GM12878 (cell line): ENCODE measurements at regions not wholly inside any gene's neighbourhood (a gene's known extent, or its start where the extent isn't known, plus 50 kb on each side); places are given as distances from the start of the nearest gene placed in this dataset.

Source experiments
- ATAC-seq: fragments of 200-7000 bp; cut with Tn5 transposase; 3 replicates; pipeline ENCODE4 v1.9.1; 2020; ENCODE audit warnings: mild to moderate bottlenecking, moderate library complexity
- BruUV-seq: library from RNA; stranded (reverse); fragments of 400-500 nt; replicated peaks from 2 replicates; lab custom pipeline; 2021; lab: Mats Ljungman, UMichigan
- CTCF ChIA-PET: fragments of 300-600 bp; sonication (Branson Sonifier 250); formaldehyde crosslinking; extraction: SDS; loops from one replicate; lab custom pipeline; 2021; ENCODE audit warnings: inconsistent platforms; lab: Yijun Ruan, JAX
- POLR2A ChIA-PET: fragments of 350-600 bp; formaldehyde crosslinking; extraction: SDS; loops from one replicate; lab custom pipeline; 2021; ENCODE audit warnings: inconsistent platforms; lab: Charles Lee
- RAD21 ChIA-PET: fragments of 300-600 bp; sonication (Branson Sonifier 250); formaldehyde crosslinking; loops from one replicate; lab custom pipeline; 2023; ENCODE audit warnings: antibody characterized with exemption; ENCODE audit not compliant: unreplicated experiment; lab: Charles Lee
- SMC1A ChIA-PET: fragments of 300-600 bp; sonication (Branson Sonifier 250); formaldehyde crosslinking; loops from one replicate; lab custom pipeline; 2023; ENCODE audit not compliant: unreplicated experiment, uncharacterized antibody; lab: Charles Lee
- DNase-seq: peaks from one replicate; pipeline ENCODE4 v3.0.0-alpha.2; 2011; ENCODE audit warnings: low read depth, low spot score
- FAIRE-seq: peaks from 3 replicates; lab custom pipeline; 2011; peaks lifted over from hg19 to GRCh38; lab: Jason Lieb, UNC
- H2AFZ ChIP-seq: 2 replicates; pipeline ENCODE4 v1.6.0; 2011; ENCODE audit warnings: low read depth, low read length, control low read depth; ENCODE audit not compliant: control insufficient read depth
- H3K27ac ChIP-seq: 2 replicates; pipeline ENCODE4 v1.5.1; 2011; ENCODE audit warnings: control low read depth; ENCODE audit not compliant: control insufficient read depth, insufficient read depth
- H3K27me3 ChIP-seq, 2 experiments: replicated peaks in 1 of 2; 2 replicates each; pipeline versions ENCODE4 v1.6.0 to v1.6.1; 2011; ENCODE audit warnings: low read length in 1 of 2; ENCODE audit not compliant: control insufficient read depth in 2 of 2, insufficient read depth in 2 of 2
- H3K36me3 ChIP-seq, 2 experiments: 2 replicates each; pipeline ENCODE4 v1.5.1; 2011; ENCODE audit warnings: low read length in 1 of 2; ENCODE audit not compliant: control insufficient read depth in 2 of 2, insufficient read depth in 2 of 2
- H3K4me1 ChIP-seq: 2 replicates; pipeline ENCODE4 v1.6.1; 2011; ENCODE audit warnings: mild to moderate bottlenecking, low read length, moderate library complexity, mixed read lengths; ENCODE audit not compliant: control insufficient read depth, insufficient read depth
- H3K4me2 ChIP-seq: 2 replicates; pipeline ENCODE4 v1.6.0; 2011; ENCODE audit warnings: control low read depth; ENCODE audit not compliant: control insufficient read depth, insufficient read depth
- H3K4me3 ChIP-seq: fragments of 200-600 bp; sonication (generic); 2 replicates; pipeline ENCODE4 v1.5.1; 2016
- H3K79me2 ChIP-seq: 2 replicates; pipeline ENCODE4 v1.6.0; 2011; ENCODE audit warnings: low read length; ENCODE audit not compliant: control insufficient read depth, insufficient read depth
- H3K9ac ChIP-seq: 2 replicates; pipeline ENCODE4 v1.8.0; 2011; ENCODE audit warnings: low read length, control low read depth, mixed read lengths; ENCODE audit not compliant: control insufficient read depth, insufficient read depth
- H3K9me3 ChIP-seq: replicated peaks from 3 replicates; pipeline ENCODE4 v1.5.1; 2011; ENCODE audit warnings: mild to moderate bottlenecking, low read length; ENCODE audit not compliant: control insufficient read depth, insufficient read depth
- H4K20me1 ChIP-seq: 2 replicates; pipeline ENCODE4 v1.6.0; 2011; ENCODE audit not compliant: control insufficient read depth, insufficient read depth
- CBFB ChIP-seq: IDR thresholded peaks from 2 replicates; pipeline ENCODE4 v1.6.1; 2016; ENCODE audit warnings: antibody characterized with exemption, low read depth
- CEBPB ChIP-seq, 2 experiments: fragments of 150-350 bp in 1 of 2; IDR thresholded peaks; 2 replicates each; pipeline ENCODE4 v1.6.1; 2012 to 2014; ENCODE audit warnings: low read depth in 2 of 2, low read length in 2 of 2, borderline replicate concordance in 1 of 2, inconsistent platforms in 1 of 2
- CTCF ChIP-seq, 3 experiments: IDR thresholded peaks in 2 of 3; conservative IDR thresholded peaks in 1 of 3; 2 replicates each; pipeline ENCODE4 v1.5.1; 2011; ENCODE audit warnings: low read depth in 3 of 3, low read length in 3 of 3, mild to moderate bottlenecking in 3 of 3, control low read depth in 2 of 3, moderate library complexity in 2 of 3, inconsistent platforms in 1 of 3, mixed read lengths in 1 of 3; ENCODE audit not compliant: control insufficient read depth in 2 of 3, insufficient read depth in 1 of 3; ENCODE audit errors: extremely low read depth in 1 of 3
- HDAC6 ChIP-seq: fragments of 200-600 bp; sonication (generic); IDR thresholded peaks from one replicate; pipeline ENCODE4 v1.8.0; 2017; ENCODE audit warnings: antibody characterized with exemption; ENCODE audit not compliant: unreplicated experiment
- HDGF ChIP-seq: fragments of 450-650 bp; IDR thresholded peaks from 2 replicates; pipeline ENCODE4 v1.6.1; 2016; ENCODE audit warnings: antibody characterized with exemption
- NR2C2 ChIP-seq: IDR thresholded peaks from 2 replicates; pipeline ENCODE4 v1.6.1; 2011; ENCODE audit warnings: borderline replicate concordance, low read depth; ENCODE audit not compliant: control insufficient read depth, insufficient read length
- PRDM15 ChIP-seq: fragments of 450-650 bp; formaldehyde crosslinking; IDR thresholded peaks from 2 replicates; pipeline ENCODE4 v1.4.0; 2020; ENCODE audit warnings: mild to moderate bottlenecking, moderate library complexity
- RAD51 ChIP-seq: fragments of 450-650 bp; IDR thresholded peaks from 2 replicates; pipeline ENCODE4 v1.6.1; 2016; ENCODE audit warnings: moderate library complexity, mild to moderate bottlenecking, inconsistent platforms
- SKIL ChIP-seq: fragments of 450-650 bp; IDR thresholded peaks from 2 replicates; pipeline ENCODE4 v1.6.1; 2017; ENCODE audit warnings: mild to moderate bottlenecking, low read depth, inconsistent platforms; ENCODE audit not compliant: poor library complexity, severe bottlenecking
- SREBF1 ChIP-seq: IDR thresholded peaks from 2 replicates; pipeline ENCODE4 v1.6.1; 2012; ENCODE audit warnings: mild to moderate bottlenecking, low read length
- ZBED1 ChIP-seq: IDR thresholded peaks from 2 replicates; pipeline ENCODE4 v1.6.1; 2016; ENCODE audit warnings: borderline replicate concordance
- ZNF622 ChIP-seq: fragments of 450-650 bp; IDR thresholded peaks from 2 replicates; pipeline ENCODE4 v1.6.1; 2017; ENCODE audit warnings: mild to moderate bottlenecking, inconsistent platforms
- ZNF687 ChIP-seq: fragments of 450-650 bp; IDR thresholded peaks from 2 replicates; pipeline ENCODE4 v1.6.1; 2017; ENCODE audit warnings: mild to moderate bottlenecking, moderate library complexity
- in situ Hi-C: fragments of 300-500 bp; cut with MboI; formaldehyde crosslinking; loops from 9 replicates; pipeline ENCODE4 v1.14.3; 2018; ENCODE audit warnings: mixed read lengths
- intact Hi-C: fragments of 100-400 bp; cut with micrococcal nuclease; formaldehyde crosslinking; loops from one replicate; pipeline ENCODE4 v1.14.2; 2022; ENCODE audit not compliant: unreplicated experiment

- Histone ChIP-seq H3K9ac (no peak overlapping the region), H3K27me3 (no peaks in the 10 kb centered on the region), H3K36me3 (no peaks in the 10 kb centered on the region), H3K9me3 (no peaks in the 10 kb centered on the region), H3K4me3 (no peak overlapping the region), H3K27ac (no peak overlapping the region), H3K79me2 (no peaks in the 10 kb centered on the region)
- ChIA-PET CTCF (interaction anchor here (0.6 to 1.7 kb wide), 9 partner anchors 14 to 1598 kb away, joined by 3 to 5 read pairs (median 3); no protein-coding TSS in a partner anchor), POLR2A (no interaction called here), SMC1A (interaction anchor here (0.9 kb wide), 1 partner anchor 114 kb away, joined by 3 read pairs; no protein-coding TSS in a partner anchor)
- in situ Hi-C loops = loop anchor here (5.0 to 10.0 kb wide), 2 partner anchors 72 to 170 kb away; no protein-coding TSS in a partner anchor
- ATAC-seq = no peak
- TF ChIP-seq PRDM15 (no peak), CTCF (IDR thresholded peaks at IDR 0.05 in 2 of 3, conservative IDR thresholded peaks at IDR 0.05 in 1 of 3; ENCODE audit: control insufficient read depth in 2 of 3, extremely low read depth in 1 of 3, insufficient read depth in 1 of 3, low read depth in 3 of 3, low read length in 3 of 3) (no peak), SREBF1 (no peak), HDGF (no peak), ZNF687 (no peak), HDAC6 (no peak), SKIL (no peak), NR2C2 (no peak), CEBPB (IDR thresholded peaks at IDR 0.05; ENCODE audit: borderline replicate concordance in 1 of 2, low read depth in 2 of 2, low read length in 2 of 2) (no peak), CBFB (no peak), RAD51 (no peak), ZNF622 (no peak), ZBED1 (no peak)
- TF ChIP-seq, all 136 proteins: peak for 0
- RAD21 ChIA-PET = interaction anchor here (1.0 kb wide), 1 partner anchor 217 kb away, joined by 6 read pairs; no protein-coding TSS in a partner anchor
- no TSS peak for BruUV-seq
- no peak for DNase-seq
- Histone ChIP-seq H3K4me2 (no peak overlapping the region), H2AFZ (no peak overlapping the region), H4K20me1 (no peaks in the 10 kb centered on the region), H3K4me1 (no peaks in the 10 kb centered on the region)
- no peak for FAIRE-seq
- intact Hi-C loops = loop anchor here (5.0 kb wide), 1 partner anchor 85 kb away; no protein-coding TSS in a partner anchor
Measured at GRCh38 chr9:71602652-71603051, 165.7 kb downstream of the CEMIP2 start.
